Activated naive CD8-positive, alpha-beta T cell treated with anti-CD3 and anti-CD28 coated beads, Interleukin-2, amount 10 ng/mL, durations not matched to agents 7 days and 5 days (primary cell): ENCODE measurements at regions not wholly inside any gene's neighbourhood (a gene's known extent, or its start where the extent isn't known, plus 50 kb on each side); places are given as distances from the start of the nearest gene placed in this dataset.
A peak's percentile ranks its signal among the peaks of the same experiment; 100 is the strongest.

Experiments
- ATAC-seq: fragments of 150-1000 bp; cut with Tn5 transposase; one replicate; pipeline ENCODE4 v1.10.0; 2021; ENCODE audit warnings: low read depth, moderate library complexity
- POLR2A ChIA-PET: fragments of 350-600 bp; sonication (Branson Sonifier 250); formaldehyde crosslinking; loops from one replicate; lab custom pipeline; 2021; ENCODE audit warnings: antibody characterized with exemption; lab: Charles Lee
- DNase-seq: peaks from one replicate; pipeline ENCODE4 v3.0.0; 2021
- H3K27ac Mint-ChIP-seq: one replicate; pipeline ENCODE4 v1.8.0; 2022; ENCODE audit warnings: mild to moderate bottlenecking, mixed read lengths
- H3K27me3 Mint-ChIP-seq: one replicate; pipeline ENCODE4 v1.8.0; 2022; ENCODE audit warnings: mild to moderate bottlenecking, moderate library complexity, mixed read lengths
- H3K36me3 Mint-ChIP-seq: one replicate; pipeline ENCODE4 v1.8.0; 2021; ENCODE audit warnings: mild to moderate bottlenecking, mixed read lengths
- H3K4me1 Mint-ChIP-seq: one replicate; pipeline ENCODE4 v1.8.0; 2021; ENCODE audit warnings: mixed read lengths
- H3K4me3 Mint-ChIP-seq: one replicate; pipeline ENCODE4 v1.8.0; 2022; ENCODE audit warnings: mild to moderate bottlenecking, moderate library complexity, mixed read lengths
- H3K9me3 Mint-ChIP-seq: one replicate; pipeline ENCODE4 v1.8.0; 2021; ENCODE audit warnings: mixed read lengths

GRCh38 chr18:43590182-43590903 lies 313.1 kb upstream of the SYT4 start:
- Mint-ChIP-seq H3K27ac (no peak overlapping the region), H3K4me3 (no peak overlapping the region), H3K4me1 (no peaks in the 10 kb centered on the region), H3K36me3 (no peaks in the 10 kb centered on the region), H3K27me3 (no peaks in the 10 kb centered on the region), H3K9me3 (no peaks in the 10 kb centered on the region)
- ATAC-seq (no peak), DNase-seq (peak; percentile 10)
- POLR2A ChIA-PET: no interaction called here

GRCh38 chr18:43592269-43592668 lies 315.0 kb upstream of the SYT4 start:
- ATAC-seq: no peak
- POLR2A ChIA-PET: no interaction called here
- H3K36me3 Mint-ChIP-seq: no peaks in the 10 kb centered on the region
- no peak overlapping the region for H3K4me3 Mint-ChIP-seq
- no peak overlapping the region for H3K27ac Mint-ChIP-seq
- DNase-seq: no peak
- H3K9me3 Mint-ChIP-seq: no peaks in the 10 kb centered on the region
- no peaks in the 10 kb centered on the region for H3K4me1 Mint-ChIP-seq
- H3K27me3 Mint-ChIP-seq: no peaks in the 10 kb centered on the region

DNA sequence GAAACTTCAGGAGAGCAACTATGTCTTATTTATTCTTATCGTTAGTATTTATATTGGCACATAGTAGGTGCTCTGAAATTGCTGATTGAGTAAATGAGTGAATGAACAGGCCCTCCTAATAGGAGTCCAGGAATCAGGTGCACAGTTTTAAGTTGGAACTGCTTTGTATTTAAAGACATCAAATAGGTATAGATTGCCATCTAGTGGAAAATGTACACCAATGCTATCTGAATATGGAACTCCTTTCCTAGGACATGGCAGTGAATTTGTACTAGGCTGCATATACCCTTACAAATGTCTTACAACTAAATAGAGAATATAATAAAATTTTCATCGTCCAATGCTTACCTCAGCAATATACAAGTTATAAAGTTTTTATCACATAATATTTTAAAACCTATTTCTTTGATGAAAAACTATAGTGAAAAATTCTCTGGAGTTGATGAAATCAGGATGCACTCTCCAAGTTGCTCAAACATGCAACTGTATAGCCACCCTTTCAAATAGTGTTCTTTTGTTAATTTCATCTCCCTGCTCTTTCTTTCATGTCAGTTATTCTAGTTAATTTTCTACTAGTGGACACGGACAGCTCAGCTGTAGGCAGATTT lies 318.9 kb upstream of the SYT4 start:
- ATAC-seq: peak; percentile 26
- no peak for DNase-seq
- no peaks in the 10 kb centered on the region for H3K9me3 Mint-ChIP-seq
- H3K36me3 Mint-ChIP-seq: no peaks in the 10 kb centered on the region
- no peak overlapping the region for H3K4me3 Mint-ChIP-seq
- POLR2A ChIA-PET: no interaction called here
- no peaks in the 10 kb centered on the region for H3K27me3 Mint-ChIP-seq
- H3K27ac Mint-ChIP-seq: no peak overlapping the region
- no peaks in the 10 kb centered on the region for H3K4me1 Mint-ChIP-seq

DNA sequence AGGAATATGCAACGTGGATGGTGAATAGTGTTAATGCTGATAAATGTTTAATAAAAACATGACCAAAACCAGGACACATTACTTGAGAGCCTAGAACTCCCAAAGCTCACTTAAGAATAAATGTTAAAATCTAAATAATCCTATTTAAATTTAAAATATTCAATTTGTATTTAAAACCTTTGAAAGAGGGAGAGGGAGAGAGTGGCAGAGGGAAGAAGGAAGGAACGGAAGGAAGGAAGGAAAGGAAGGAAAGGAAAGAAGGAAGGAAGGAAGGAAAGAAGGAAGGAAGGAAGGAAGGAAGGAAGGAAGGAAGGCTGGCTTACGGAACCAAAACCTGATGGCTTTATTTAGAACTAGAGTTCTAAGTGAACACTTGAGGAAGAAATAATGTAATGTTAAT lies 324.1 kb upstream of the SYT4 start:
- Mint-ChIP-seq H3K4me3 (no peak overlapping the region), H3K27me3 (no peaks in the 10 kb centered on the region), H3K36me3 (no peaks in the 10 kb centered on the region), H3K4me1 (no peaks in the 10 kb centered on the region), H3K9me3 (peaks cover 3% of the 10 kb centered on the region), H3K27ac (no peak overlapping the region)
- ATAC-seq (no peak), DNase-seq (no peak)
- POLR2A ChIA-PET: no interaction called here

DNA sequence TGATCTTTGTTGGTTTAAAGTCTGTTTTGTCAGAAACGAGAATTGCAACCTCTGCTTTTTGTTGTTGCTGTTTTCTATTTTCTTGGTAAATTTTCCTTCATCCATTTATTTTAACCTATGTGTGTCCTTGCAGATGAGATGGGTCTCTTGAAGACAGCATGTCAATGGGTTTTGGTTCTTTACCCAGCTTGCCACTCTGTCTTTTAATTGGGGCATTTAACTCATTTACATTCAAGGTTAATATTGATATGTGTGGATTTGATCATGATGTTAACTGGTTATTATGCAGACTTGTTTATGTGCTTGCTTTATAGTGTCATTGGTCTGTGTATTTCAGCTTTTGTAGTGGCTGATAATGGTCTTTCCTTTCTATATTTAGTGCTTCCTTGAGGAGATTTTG lies 327.9 kb upstream of the SYT4 start:
- Mint-ChIP-seq H3K27ac (no peak overlapping the region), H3K36me3 (no peaks in the 10 kb centered on the region), H3K9me3 (peaks cover 3% of the 10 kb centered on the region), H3K4me1 (no peaks in the 10 kb centered on the region), H3K27me3 (no peaks in the 10 kb centered on the region), H3K4me3 (no peak overlapping the region)
- POLR2A ChIA-PET: no interaction called here
- DNase-seq (no peak), ATAC-seq (no peak)

GRCh38 chr18:43606795-43607194 lies 329.5 kb upstream of the SYT4 start:
- DNase-seq (no peak), ATAC-seq (no peak)
- no peaks in the 10 kb centered on the region for H3K27me3 Mint-ChIP-seq
- no peaks in the 10 kb centered on the region for H3K36me3 Mint-ChIP-seq
- H3K27ac Mint-ChIP-seq: no peak overlapping the region
- no peaks in the 10 kb centered on the region for H3K4me1 Mint-ChIP-seq
- POLR2A ChIA-PET: no interaction called here
- peaks cover 3% of the 10 kb centered on the region for H3K9me3 Mint-ChIP-seq
- H3K4me3 Mint-ChIP-seq: no peak overlapping the region

GRCh38 chr18:43620936-43621335 lies 343.6 kb upstream of the SYT4 start:
- Mint-ChIP-seq H3K36me3 (no peaks in the 10 kb centered on the region), H3K27ac (no peak overlapping the region), H3K4me3 (no peak overlapping the region), H3K27me3 (peaks cover 2% of the 10 kb centered on the region), H3K4me1 (no peaks in the 10 kb centered on the region), H3K9me3 (no peaks in the 10 kb centered on the region)
- ATAC-seq: no peak
- no peak for DNase-seq
- POLR2A ChIA-PET: no interaction called here

GRCh38 chr18:43622024-43622423 lies 344.7 kb upstream of the SYT4 start:
- H3K27ac Mint-ChIP-seq: no peak overlapping the region
- H3K27me3 Mint-ChIP-seq: peaks cover 2% of the 10 kb centered on the region
- DNase-seq (no peak), ATAC-seq (no peak)
- no peaks in the 10 kb centered on the region for H3K4me1 Mint-ChIP-seq
- H3K9me3 Mint-ChIP-seq: no peaks in the 10 kb centered on the region
- no peak overlapping the region for H3K4me3 Mint-ChIP-seq
- H3K36me3 Mint-ChIP-seq: no peaks in the 10 kb centered on the region
- POLR2A ChIA-PET: no interaction called here

- Mint-ChIP-seq H3K27me3 (peaks cover 2% of the 10 kb centered on the region), H3K27ac (no peak overlapping the region), H3K4me3 (no peak overlapping the region), H3K9me3 (no peaks in the 10 kb centered on the region), H3K4me1 (no peaks in the 10 kb centered on the region), H3K36me3 (no peaks in the 10 kb centered on the region)
- POLR2A ChIA-PET: no interaction called here
- no peak for ATAC-seq
- no peak for DNase-seq
Measured at GRCh38 chr18:43625582-43625981, 348.3 kb upstream of the SYT4 start.

DNA sequence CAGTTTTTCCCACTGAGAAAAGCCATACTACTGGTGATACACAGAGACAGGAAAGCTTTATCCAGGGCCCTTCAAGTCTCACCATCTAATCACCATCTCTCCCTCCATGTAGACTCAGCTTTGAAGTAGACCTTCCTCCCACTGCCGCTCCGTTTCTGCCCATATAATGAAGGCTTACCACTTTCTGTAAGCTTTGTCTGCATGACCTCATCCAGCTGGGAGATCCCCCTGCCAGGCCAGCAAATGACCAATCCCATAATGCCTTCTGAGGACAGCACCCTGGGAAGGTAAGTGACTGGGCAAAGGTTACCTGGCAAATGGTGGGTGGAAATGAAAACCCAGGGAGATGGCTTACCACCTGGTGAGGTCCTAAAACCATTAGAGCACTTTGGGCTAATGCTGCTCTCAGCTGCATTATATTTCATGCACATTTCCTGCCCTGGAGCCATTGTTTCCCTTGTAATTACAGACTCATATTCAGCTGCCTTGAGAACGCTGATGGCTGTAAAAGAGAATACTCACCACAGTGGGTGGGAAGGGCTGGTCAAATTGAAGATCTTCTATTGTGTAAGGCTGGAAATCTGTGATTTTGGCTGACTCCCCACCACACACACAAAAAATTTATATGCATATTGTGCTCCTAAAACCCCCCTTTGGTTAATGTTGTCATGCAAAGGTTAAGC lies 350.7 kb upstream of the SYT4 start:
- no peak for DNase-seq
- Mint-ChIP-seq H3K4me3 (no peak overlapping the region), H3K4me1 (no peaks in the 10 kb centered on the region), H3K9me3 (no peaks in the 10 kb centered on the region), H3K27me3 (no peaks in the 10 kb centered on the region), H3K27ac (no peak overlapping the region), H3K36me3 (no peaks in the 10 kb centered on the region)
- ATAC-seq: no peak
- POLR2A ChIA-PET: no interaction called here

DNA sequence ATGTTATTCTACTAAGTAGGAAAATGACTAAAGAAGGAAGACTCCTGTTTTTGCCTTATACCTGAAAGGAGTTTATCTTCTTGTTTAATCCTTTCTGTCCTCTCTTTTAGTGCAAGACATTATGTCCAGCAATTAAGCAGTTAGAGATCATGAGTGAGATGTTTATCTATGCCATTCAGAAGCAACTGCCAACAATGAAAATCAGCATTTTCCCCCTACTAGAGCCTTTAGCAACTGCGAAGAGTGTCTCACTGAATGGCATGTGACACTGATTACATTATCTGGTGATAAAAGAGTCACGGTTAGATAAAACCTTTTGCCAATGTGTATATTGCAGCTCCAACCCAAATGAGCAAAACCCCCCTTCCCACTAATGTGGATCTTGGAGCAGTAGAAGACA lies 357.7 kb upstream of the SYT4 start:
- H3K4me3 Mint-ChIP-seq: no peak overlapping the region
- no peaks in the 10 kb centered on the region for H3K27me3 Mint-ChIP-seq
- H3K9me3 Mint-ChIP-seq: no peaks in the 10 kb centered on the region
- H3K27ac Mint-ChIP-seq: no peak overlapping the region
- POLR2A ChIA-PET: no interaction called here
- no peak for DNase-seq
- H3K4me1 Mint-ChIP-seq: no peaks in the 10 kb centered on the region
- no peak for ATAC-seq
- H3K36me3 Mint-ChIP-seq: no peaks in the 10 kb centered on the region

GRCh38 chr18:43635397-43635796 lies 358.1 kb upstream of the SYT4 start:
- Mint-ChIP-seq H3K4me1 (no peaks in the 10 kb centered on the region), H3K4me3 (no peak overlapping the region), H3K27ac (no peak overlapping the region), H3K36me3 (no peaks in the 10 kb centered on the region), H3K27me3 (no peaks in the 10 kb centered on the region), H3K9me3 (no peaks in the 10 kb centered on the region)
- POLR2A ChIA-PET: no interaction called here
- ATAC-seq: no peak
- no peak for DNase-seq

DNA sequence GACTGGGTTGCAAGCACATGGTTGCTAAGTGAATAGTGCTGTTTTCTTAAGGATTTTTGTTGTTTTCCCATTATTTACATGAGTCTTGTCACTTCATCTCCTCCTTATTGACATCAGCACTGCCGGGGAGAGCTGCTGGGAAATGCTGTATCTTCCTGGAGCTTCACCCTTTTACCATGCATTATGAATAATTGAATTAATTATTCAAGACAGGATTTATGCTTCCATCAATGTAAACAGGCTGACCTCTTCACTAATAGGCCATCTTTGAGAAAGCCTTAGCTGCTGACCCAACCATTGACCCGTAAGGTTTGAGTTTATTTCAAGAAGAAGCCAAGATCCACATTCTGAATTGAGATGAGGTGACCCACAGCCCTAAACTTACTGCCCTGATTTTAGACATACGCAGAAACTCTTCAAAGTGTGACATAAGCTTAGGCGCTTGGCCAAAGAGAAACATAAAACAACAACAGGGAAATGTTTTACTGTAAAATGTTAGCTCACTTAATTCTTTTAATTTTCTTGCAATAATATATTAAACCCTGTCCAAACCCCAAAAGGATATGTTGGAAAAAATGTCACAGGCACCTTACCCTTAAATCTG lies 365.5 kb upstream of the SYT4 start:
- H3K27ac Mint-ChIP-seq: no peak overlapping the region
- POLR2A ChIA-PET: no interaction called here
- ATAC-seq (no peak), DNase-seq (no peak)
- H3K4me1 Mint-ChIP-seq: no peaks in the 10 kb centered on the region
- H3K9me3 Mint-ChIP-seq: peaks cover 2% of the 10 kb centered on the region
- no peaks in the 10 kb centered on the region for H3K27me3 Mint-ChIP-seq
- H3K36me3 Mint-ChIP-seq: no peaks in the 10 kb centered on the region
- H3K4me3 Mint-ChIP-seq: no peak overlapping the region

DNA sequence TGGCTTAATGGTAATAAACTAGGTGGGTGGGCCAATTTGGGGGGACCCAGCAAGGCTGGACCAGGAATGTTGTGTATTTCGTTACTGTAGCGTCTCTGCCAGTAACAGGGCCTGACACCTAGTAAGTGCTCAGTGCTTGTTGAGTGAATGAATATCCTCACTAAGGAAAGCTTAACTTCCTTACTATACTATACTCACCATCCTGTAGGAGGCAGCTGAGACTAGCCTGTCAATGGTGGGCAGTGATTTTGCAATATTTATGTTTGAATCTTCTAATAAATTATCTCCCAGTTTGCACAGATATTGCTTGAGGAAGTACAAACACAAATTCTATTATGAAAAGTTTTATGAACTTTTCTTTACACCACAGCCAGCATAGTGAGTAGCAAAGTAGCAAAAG lies 370.7 kb upstream of the SYT4 start:
- Mint-ChIP-seq H3K9me3 (peaks cover 4% of the 10 kb centered on the region), H3K36me3 (no peaks in the 10 kb centered on the region), H3K4me3 (no peak overlapping the region), H3K27me3 (no peaks in the 10 kb centered on the region), H3K4me1 (no peaks in the 10 kb centered on the region), H3K27ac (no peak overlapping the region)
- POLR2A ChIA-PET: no interaction called here
- no peak for DNase-seq
- no peak for ATAC-seq
